Gastroesophageal sphincter (tissue), 3 donors: ENCODE measurements at regions not wholly inside any gene's neighbourhood (a gene's known extent, or its start where the extent isn't known, plus 50 kb on each side); places are given as distances from the start of the nearest gene placed in this dataset.

Source experiments
- CTCF ChIP-seq, 4 experiments: fragments of 200-600 bp in 2 of 4; fragments of 450-650 bp in 2 of 4; sonication (generic) in 1 of 4; IDR thresholded peaks; one replicate each; pipeline ENCODE4 v1.5.1; 2017 to 2019; ENCODE audit warnings: antibody characterized with exemption in 4 of 4, mild to moderate bottlenecking in 2 of 4, moderate library complexity in 2 of 4
- POLR2A ChIP-seq, 2 donors: fragments of 450-650 bp; IDR thresholded peaks; one replicate each; pipeline ENCODE4 v1.6.1; 2017; ENCODE audit warnings: antibody characterized with exemption in 2 of 2, mild to moderate bottlenecking in 2 of 2, moderate library complexity in 1 of 2

- no peak for TF ChIP-seq POLR2A (IDR thresholded peaks at IDR 0.05)
- TF ChIP-seq CTCF (IDR thresholded peaks at IDR 0.05): no peak
Observed at GRCh38 chr2:4135765-4136164, 432.4 kb downstream of the DCDC2C start.
